Stimulated activated CD4-positive, alpha-beta T cell treated with anti-CD3 and anti-CD28 coated beads, Interleukin-4, amount 100 ng/mL, for 48 hours (primary cell): ENCODE measurements at regions not wholly inside any gene's neighbourhood (a gene's known extent, or its start where the extent isn't known, plus 50 kb on each side); places are given as distances from the start of the nearest gene placed in this dataset.
"Not testable (repeated sequence)": the region's sequence is repeated elsewhere in the genome, so short reads cannot be mapped to it uniquely, and the experiment has no call there.

Source experiments
- DNase-seq, 2 donors: peaks; one replicate each; pipeline ENCODE4 v3.0.0-alpha.2; 2020; ENCODE audit warnings: low read depth in 2 of 2

GRCh38 chr18:78448591-78448990, 531.0 kb upstream of the SALL3 start:
- no peak for DNase-seq

DNA sequence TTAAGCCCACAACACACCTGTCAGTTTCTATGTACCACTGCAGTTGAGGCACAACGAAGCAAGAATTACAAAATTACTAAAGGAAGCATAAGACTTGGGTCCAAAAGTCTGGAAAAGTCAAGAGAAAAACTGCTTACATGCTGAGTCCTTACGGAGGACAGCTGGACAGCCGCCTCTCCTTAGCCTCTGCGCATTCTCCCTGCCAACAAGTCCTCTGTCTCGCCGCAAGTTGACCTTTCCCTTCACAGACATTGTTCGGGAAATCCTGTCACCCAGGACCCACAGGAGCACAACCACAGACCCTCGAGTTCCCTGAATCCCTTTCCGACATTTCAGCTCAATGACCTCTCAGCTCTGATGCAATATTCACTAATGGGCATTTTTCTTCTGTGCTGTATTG, 525.4 kb upstream of the SALL3 start:
- DNase-seq = no peak

GRCh38 chr18:78455386-78455785, 524.2 kb upstream of the SALL3 start:
- no peak for DNase-seq

- DNase-seq = no peak
These were observed 522.6 kb upstream of the SALL3 start for GRCh38 chr18:78457011-78457410.

DNA sequence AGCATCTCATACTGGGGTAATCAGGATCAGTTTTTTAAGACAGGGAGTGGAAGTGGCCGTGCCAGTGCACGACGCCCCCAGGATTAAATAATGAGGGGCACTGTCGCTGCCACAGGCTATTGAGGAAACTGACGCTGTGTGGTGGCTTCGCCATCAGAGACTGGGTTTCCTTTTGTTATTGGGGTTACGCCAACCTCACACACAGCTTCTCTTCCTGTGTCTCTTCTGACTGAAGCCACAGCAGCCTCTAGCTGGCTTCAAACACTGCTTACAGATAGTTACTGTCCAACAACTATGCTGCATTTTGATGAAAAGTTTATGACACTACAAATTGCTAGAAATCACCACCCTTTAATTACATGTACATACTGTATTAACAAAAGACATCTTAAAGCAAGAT, 521.9 kb upstream of the SALL3 start:
- DNase-seq = no peak

GRCh38 chr18:78458356-78458755, 521.3 kb upstream of the SALL3 start:
- no peak for DNase-seq

- DNase-seq = no peak
These were observed 520.0 kb upstream of the SALL3 start for GRCh38 chr18:78459668-78460067.

- DNase-seq = no peak
These were observed 519.1 kb upstream of the SALL3 start for GRCh38 chr18:78460558-78460957.

DNA sequence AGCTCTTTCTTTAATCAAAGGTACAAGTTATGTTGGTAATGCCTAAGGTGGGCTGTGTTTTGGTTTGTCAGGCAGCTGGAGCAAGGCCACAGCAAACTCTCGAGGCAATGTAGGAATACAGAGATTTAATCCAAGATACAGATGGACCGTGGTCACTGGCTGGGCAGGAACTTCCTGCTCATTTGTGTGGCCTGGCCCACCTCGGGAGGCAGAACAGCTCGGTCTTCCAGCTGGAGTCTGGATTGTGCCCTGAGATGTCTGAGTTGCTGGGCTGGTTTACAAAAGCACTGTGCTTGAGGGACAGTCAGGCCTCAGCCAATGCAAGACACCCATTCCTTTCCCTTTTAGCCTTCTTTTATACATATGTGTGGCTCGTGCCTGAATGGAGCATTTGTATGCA, 506.1 kb upstream of the SALL3 start:
- DNase-seq = no peak

- DNase-seq = no peak
These were observed 501.8 kb upstream of the SALL3 start for GRCh38 chr18:78477840-78478239.

- DNase-seq = no peak
These were observed 500.2 kb upstream of the SALL3 start for GRCh38 chr18:78479443-78479842.

- DNase-seq = no peak
These were observed 499.2 kb upstream of the SALL3 start for GRCh38 chr18:78480262-78481054.

DNA sequence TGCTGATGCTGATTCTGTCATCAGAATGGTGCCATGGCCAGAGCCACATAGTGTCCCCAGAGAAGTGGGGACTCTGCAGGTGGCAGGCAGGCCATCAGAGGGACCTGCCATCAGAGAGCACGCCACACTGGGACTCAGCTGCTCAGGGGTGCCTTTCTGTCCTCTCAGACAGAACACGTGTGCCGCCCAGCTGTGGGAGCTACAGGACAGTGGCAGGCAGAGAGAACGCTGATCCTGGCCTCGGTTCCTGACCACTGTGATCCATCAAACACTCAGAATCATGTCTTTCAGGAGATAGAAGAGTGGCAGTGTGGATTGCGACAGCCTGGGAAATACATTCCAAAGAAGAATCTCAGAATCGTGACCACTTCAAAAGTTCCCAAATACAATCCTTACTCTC, 497.2 kb upstream of the SALL3 start:
- DNase-seq = no peak

- no peak for DNase-seq
These were observed 492.0 kb upstream of the SALL3 start for GRCh38 chr18:78487649-78488048.

DNA sequence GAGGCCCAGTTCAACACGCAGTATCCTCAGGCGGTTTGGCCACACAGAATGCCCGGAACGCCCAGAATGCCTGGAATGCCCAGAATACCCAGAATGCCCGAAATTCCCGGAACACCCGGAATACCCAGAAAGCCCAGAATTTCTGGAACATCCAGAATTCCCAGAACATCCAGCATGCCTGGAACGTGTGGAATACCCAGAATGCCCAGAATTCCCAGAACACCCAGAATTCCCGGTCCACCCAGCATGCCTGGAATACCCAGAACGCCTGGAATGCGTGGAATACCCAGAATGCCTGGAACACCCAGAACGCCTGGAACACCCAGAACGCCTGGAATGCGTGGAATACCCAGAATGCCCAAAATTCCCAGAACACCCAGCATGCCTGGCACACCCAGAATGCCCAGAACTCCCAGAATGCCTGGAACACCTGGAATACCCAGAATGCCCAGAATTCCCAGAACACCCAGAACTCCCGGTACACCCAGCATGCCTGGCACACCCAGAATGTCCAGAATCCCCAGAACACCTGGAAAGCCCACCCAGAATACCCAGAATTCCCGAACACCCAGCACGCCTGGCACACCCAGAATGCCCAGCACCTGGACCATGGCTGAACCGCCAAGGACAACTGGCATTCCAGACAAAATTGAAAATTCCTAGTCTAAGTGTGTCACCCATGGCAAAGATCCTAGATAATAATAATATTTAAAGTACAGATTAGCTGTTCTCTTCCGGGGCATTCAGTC, 487.4 kb upstream of the SALL3 start:
- DNase-seq = no peak

- DNase-seq = no peak
These were observed 486.7 kb upstream of the SALL3 start for GRCh38 chr18:78492813-78493371.

GRCh38 chr18:78493490-78493889, 486.1 kb upstream of the SALL3 start:
- not testable (repeated sequence) for DNase-seq

DNA sequence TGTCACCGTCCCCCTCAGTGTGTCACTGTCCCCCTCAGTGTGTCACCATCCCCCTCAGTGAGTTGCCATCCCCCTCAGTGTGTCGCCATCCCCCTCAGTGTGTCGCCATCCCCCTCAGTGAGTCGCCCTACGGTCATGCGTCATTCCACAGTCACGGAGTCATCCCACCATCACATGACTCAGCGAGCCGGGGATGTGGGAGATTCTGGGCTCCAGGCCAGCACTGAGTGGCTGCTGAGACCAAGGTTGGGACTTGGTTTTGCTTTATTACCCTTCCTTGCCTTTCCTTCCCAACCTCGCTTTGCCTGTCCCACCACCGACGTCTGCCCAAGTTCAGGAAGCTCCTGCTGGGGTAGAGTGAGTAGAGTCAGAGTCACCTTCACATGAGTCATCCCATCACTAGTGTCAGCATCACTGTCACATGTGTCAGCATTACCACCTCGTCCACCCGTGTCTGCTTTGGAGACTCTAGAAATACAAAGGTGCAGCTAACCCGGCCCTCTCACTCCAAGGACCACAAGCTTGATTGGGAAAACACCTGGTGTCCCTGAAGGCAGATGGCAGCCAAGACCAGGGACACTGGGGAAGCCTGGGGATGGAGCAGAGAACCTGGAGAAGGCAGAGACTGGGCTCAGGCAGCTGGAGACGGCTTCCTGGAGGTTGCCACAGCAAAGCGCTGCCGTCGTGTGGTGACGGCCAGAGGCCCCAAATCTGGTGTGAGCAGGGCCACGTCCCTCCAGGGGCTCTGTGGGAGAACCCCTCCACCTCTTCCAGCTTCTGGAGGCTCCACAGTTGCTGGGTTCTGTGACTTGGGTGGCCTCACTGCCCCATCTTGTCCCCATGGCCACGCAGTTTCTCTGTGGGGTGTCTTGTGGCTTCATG, 485.2 kb upstream of the SALL3 start:
- no peak for DNase-seq

DNA sequence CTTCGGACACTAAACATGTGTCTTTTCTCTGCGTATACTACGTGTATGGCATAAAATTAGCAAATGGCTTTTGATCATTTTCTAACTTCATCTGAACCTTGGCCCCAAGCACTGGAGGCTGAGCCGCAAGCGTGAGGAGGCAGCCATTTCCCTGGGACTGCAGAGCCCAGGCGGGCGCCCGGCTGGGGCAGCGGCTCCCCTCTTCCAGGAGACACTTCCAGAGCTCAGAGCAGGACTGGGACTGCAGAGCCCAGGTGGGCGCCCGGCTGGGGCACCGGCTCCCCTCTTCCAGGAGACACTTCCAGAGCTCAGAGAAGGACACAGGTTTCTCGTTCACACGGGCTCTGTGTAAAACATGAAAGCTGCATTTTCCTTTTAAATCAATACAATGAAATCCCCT, 484.1 kb upstream of the SALL3 start:
- DNase-seq = no peak

GRCh38 chr18:78496079-78496478, 483.5 kb upstream of the SALL3 start:
- DNase-seq = no peak

GRCh38 chr18:78497641-78498040, 482.0 kb upstream of the SALL3 start:
- DNase-seq = no peak

DNA sequence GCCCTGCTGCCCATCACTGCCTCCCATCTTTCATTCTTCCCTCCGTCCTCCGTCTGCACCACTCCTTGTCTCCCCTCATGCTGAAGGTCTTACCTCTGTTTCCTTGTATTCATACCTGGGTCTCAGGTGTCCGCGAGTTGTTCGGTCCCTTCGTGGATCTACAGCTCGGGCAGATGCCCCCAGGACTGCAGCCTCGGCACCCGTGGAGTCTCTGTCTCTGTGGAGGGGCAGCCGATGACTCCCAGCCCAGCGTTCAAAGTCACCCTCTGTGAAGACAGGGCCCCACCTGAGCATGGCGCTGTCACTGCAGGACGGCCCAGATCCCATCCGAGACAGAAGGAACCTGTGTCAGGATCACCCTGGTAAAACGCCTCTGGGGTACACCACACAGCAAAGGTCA, 480.0 kb upstream of the SALL3 start:
- no peak for DNase-seq
